ENCODE measurements at regions not wholly inside any gene's neighbourhood (a gene's known extent, or its start where the extent isn't known, plus 50 kb on each side); places are given as distances from the start of the nearest gene placed in this dataset.

DNA sequence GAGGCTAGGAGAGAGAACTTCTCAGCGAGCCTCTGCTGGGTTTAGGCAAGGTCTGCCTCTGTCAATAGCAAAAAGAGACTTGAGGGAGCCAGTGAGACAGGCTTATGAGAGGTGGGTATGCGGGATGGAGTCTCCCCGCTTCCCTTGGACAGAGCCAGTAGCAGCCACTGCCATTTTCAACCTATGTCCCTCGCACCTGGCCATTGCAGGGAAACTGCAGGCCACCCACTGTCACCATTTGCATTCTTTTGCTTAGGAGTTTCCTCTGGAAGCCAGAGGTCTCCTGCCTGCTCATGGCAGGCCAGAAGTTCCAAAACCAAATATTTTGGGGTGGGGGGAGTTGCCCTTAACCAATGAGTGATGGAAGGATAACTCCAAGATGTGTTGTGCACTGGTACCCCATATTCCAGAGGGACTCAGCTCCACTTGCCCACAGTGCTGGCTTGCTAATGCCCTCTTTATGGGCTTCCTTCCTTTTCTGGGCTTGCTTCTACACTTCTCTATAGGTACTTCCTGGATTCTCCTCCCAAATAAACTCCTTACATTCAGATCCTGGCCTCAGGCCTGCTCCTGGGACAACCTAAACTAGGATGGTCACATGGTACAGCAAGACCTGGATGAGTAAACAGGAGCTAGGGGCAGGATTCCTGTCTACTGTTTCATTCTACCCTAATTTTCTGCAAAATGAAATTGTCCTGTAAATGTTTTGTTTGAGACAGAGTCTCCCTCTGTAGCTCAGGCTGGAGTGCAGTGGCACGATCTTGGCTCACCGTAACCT is 108.9 kb upstream of the PROK2 start:
- Histone ChIP-seq H3K36me3 (ENCODE audit: control insufficient read depth, insufficient read depth, low read length) (no peaks in the 10 kb centered on the region), H3K27ac (ENCODE audit: low read length) (no peak overlapping the region), H3K27me3 (ENCODE audit: control insufficient read depth, insufficient read depth, low read length) (no peaks in the 10 kb centered on the region), H3K9me3 (ENCODE audit: control insufficient read depth, insufficient read depth, low read length) (no peaks in the 10 kb centered on the region), H3K4me3 (ENCODE audit: low read length) (no peak overlapping the region), H3K4me1 (ENCODE audit: control insufficient read depth, insufficient read depth, low read length) (peaks cover 5% of the 10 kb centered on the region; the same call in 1 of the 2 replicates)
- no peak for DNase-seq (ENCODE audit: low read depth, low spot score)
- no CpG with 5 or more reads among the region's 6 CpGs for WGBS (ENCODE audit: insufficient coverage, insufficient read length)

- Histone ChIP-seq H3K27me3 (ENCODE audit: control insufficient read depth, insufficient read depth, low read length) (no peaks in the 10 kb centered on the region), H3K36me3 (ENCODE audit: control insufficient read depth, insufficient read depth, low read length) (no peaks in the 10 kb centered on the region), H3K4me1 (ENCODE audit: control insufficient read depth, insufficient read depth, low read length) (peaks cover 5% of the 10 kb centered on the region; the same call in 1 of the 2 replicates), H3K27ac (ENCODE audit: low read length) (no peak overlapping the region), H3K9me3 (ENCODE audit: control insufficient read depth, insufficient read depth, low read length) (no peaks in the 10 kb centered on the region), H3K4me3 (ENCODE audit: low read length) (no peak overlapping the region)
- no CpG with 5 or more reads among the region's 6 CpGs for WGBS (ENCODE audit: insufficient coverage, insufficient read length)
- DNase-seq (ENCODE audit: low read depth, low spot score) = no peak
These were observed 108.2 kb upstream of the PROK2 start for GRCh38 chr3:71893122-71893521.

DNA sequence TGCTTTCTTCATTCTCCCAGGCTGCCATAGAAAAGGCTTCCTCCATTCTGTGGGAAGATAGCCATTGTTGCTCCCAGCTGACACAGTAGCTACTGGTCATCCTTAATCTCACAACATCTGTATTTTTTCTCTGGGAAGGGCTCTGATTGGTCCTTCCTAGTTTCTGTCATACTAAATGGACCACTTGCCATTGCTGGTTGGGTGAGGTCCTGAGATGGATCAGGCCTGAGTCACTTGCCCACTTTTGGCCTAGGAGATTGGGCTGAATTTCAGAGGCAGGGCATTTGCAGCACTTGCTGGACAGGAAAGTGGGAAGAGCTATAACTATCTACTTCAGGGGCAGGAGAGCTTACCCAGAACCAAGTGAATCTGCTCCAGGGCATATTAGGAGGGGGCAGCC is 106.5 kb upstream of the PROK2 start:
- H3K27me3 ChIP-seq (ENCODE audit: control insufficient read depth, insufficient read depth, low read length) = no peaks in the 10 kb centered on the region
- DNase-seq (ENCODE audit: low read depth, low spot score) = no peak

GRCh38 chr3:71890356-71890931 is 105.5 kb upstream of the PROK2 start:
- DNase-seq (ENCODE audit: low read depth, low spot score) = no peak
- H3K9me3 ChIP-seq (ENCODE audit: control insufficient read depth, insufficient read depth, low read length) = no peaks in the 10 kb centered on the region
- H3K4me3 ChIP-seq (ENCODE audit: low read length) = no peak overlapping the region
- WGBS (ENCODE audit: insufficient coverage, insufficient read length) = no CpG with 5 or more reads among the region's 4 CpGs
- H3K27ac ChIP-seq (ENCODE audit: low read length) = no peak overlapping the region
- H3K4me1 ChIP-seq (ENCODE audit: control insufficient read depth, insufficient read depth, low read length) = peaks cover 5% of the 10 kb centered on the region; the same call in 1 of the 2 replicates
- no peaks in the 10 kb centered on the region for H3K36me3 ChIP-seq (ENCODE audit: control insufficient read depth, insufficient read depth, low read length)
- H3K27me3 ChIP-seq (ENCODE audit: control insufficient read depth, insufficient read depth, low read length) = no peaks in the 10 kb centered on the region

More for the DNA sequence above, 106.5 kb upstream of the PROK2 start:
- no peak overlapping the region for H3K4me3 ChIP-seq (ENCODE audit: low read length)
- H3K27ac ChIP-seq (ENCODE audit: low read length) = no peak overlapping the region
- peaks cover 5% of the 10 kb centered on the region; the same call in 1 of the 2 replicates for H3K4me1 ChIP-seq (ENCODE audit: control insufficient read depth, insufficient read depth, low read length)
- no peaks in the 10 kb centered on the region for H3K9me3 ChIP-seq (ENCODE audit: control insufficient read depth, insufficient read depth, low read length)
- no peaks in the 10 kb centered on the region for H3K36me3 ChIP-seq (ENCODE audit: control insufficient read depth, insufficient read depth, low read length)

- Histone ChIP-seq H3K4me1 (ENCODE audit: control insufficient read depth, insufficient read depth, low read length) (no peaks in the 10 kb centered on the region), H3K9me3 (ENCODE audit: control insufficient read depth, insufficient read depth, low read length) (no peaks in the 10 kb centered on the region), H3K4me3 (ENCODE audit: low read length) (no peak overlapping the region), H3K27me3 (ENCODE audit: control insufficient read depth, insufficient read depth, low read length) (no peaks in the 10 kb centered on the region), H3K36me3 (ENCODE audit: control insufficient read depth, insufficient read depth, low read length) (no peaks in the 10 kb centered on the region), H3K27ac (ENCODE audit: low read length) (no peak overlapping the region)
- no peak for DNase-seq (ENCODE audit: low read depth, low spot score)
- no CpG with 5 or more reads among the region's 2 CpGs for WGBS (ENCODE audit: insufficient coverage, insufficient read length)
These were observed 102.3 kb upstream of the PROK2 start for GRCh38 chr3:71887256-71887655.

GRCh38 chr3:71885006-71885405 is 100.1 kb upstream of the PROK2 start:
- no peaks in the 10 kb centered on the region for H3K9me3 ChIP-seq (ENCODE audit: control insufficient read depth, insufficient read depth, low read length)
- DNase-seq (ENCODE audit: low read depth, low spot score) = no peak
- no peaks in the 10 kb centered on the region for H3K36me3 ChIP-seq (ENCODE audit: control insufficient read depth, insufficient read depth, low read length)
- H3K27ac ChIP-seq (ENCODE audit: low read length) = no peak overlapping the region
- no peaks in the 10 kb centered on the region for H3K27me3 ChIP-seq (ENCODE audit: control insufficient read depth, insufficient read depth, low read length)
- no peaks in the 10 kb centered on the region for H3K4me1 ChIP-seq (ENCODE audit: control insufficient read depth, insufficient read depth, low read length)
- no peak overlapping the region for H3K4me3 ChIP-seq (ENCODE audit: low read length)

DNA sequence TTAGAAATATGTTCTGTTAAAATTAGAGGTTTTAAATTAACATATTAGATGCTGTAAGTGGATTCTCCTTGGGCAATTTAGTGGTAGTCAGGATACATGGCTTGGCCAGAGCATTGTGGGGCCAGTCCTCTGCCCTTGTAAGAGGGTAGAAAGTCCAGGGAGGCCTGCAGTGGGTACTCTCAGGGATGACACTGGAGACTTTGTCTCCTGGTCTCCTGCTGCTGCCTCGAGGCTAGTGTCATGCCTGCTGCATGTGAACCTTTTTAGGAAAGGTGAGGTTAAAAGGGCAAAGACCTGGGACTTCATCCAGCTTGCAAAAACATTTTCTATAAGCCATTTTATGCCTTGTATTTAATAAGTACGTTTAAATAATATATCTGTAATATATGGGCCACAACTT is 96.8 kb upstream of the PROK2 start:
- no CpG with 5 or more reads among the region's 2 CpGs for WGBS (ENCODE audit: insufficient coverage, insufficient read length)
- H3K27me3 ChIP-seq (ENCODE audit: control insufficient read depth, insufficient read depth, low read length) = no peaks in the 10 kb centered on the region
- no peak for DNase-seq (ENCODE audit: low read depth, low spot score)
- no peak overlapping the region for H3K27ac ChIP-seq (ENCODE audit: low read length)
- H3K4me1 ChIP-seq (ENCODE audit: control insufficient read depth, insufficient read depth, low read length) = no peaks in the 10 kb centered on the region; the same call in 1 of the 2 replicates
- H3K36me3 ChIP-seq (ENCODE audit: control insufficient read depth, insufficient read depth, low read length) = no peaks in the 10 kb centered on the region
- H3K4me3 ChIP-seq (ENCODE audit: low read length) = no peak overlapping the region
- no peaks in the 10 kb centered on the region for H3K9me3 ChIP-seq (ENCODE audit: control insufficient read depth, insufficient read depth, low read length)

DNA sequence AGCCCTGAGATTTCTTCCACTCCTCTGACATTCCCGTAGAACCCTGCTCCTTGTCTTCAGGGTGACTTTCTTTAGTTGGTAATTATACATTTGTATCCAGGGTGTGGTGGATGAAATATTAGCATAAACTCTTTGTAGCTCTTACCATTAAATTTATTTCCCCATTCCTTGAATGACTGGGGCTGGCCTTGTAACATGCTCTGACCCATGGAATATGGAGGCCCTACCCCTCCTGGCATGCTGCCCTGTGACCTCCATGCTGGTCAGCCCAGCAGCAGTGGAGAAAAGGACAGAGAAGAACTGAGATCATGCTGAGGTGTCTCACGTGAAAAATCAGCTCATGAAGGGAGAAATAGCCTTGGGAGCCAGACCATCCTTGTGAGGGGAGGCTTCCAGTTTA is 96.1 kb upstream of the PROK2 start:
- Histone ChIP-seq H3K9me3 (ENCODE audit: control insufficient read depth, insufficient read depth, low read length) (no peaks in the 10 kb centered on the region), H3K36me3 (ENCODE audit: control insufficient read depth, insufficient read depth, low read length) (no peaks in the 10 kb centered on the region), H3K4me3 (ENCODE audit: low read length) (no peak overlapping the region), H3K4me1 (ENCODE audit: control insufficient read depth, insufficient read depth, low read length) (no peaks in the 10 kb centered on the region; the same call in 1 of the 2 replicates), H3K27me3 (ENCODE audit: control insufficient read depth, insufficient read depth, low read length) (no peaks in the 10 kb centered on the region), H3K27ac (ENCODE audit: low read length) (no peak overlapping the region)
- DNase-seq (ENCODE audit: low read depth, low spot score) = no peak
- no CpG with 5 or more reads among the region's 2 CpGs for WGBS (ENCODE audit: insufficient coverage, insufficient read length)

DNA sequence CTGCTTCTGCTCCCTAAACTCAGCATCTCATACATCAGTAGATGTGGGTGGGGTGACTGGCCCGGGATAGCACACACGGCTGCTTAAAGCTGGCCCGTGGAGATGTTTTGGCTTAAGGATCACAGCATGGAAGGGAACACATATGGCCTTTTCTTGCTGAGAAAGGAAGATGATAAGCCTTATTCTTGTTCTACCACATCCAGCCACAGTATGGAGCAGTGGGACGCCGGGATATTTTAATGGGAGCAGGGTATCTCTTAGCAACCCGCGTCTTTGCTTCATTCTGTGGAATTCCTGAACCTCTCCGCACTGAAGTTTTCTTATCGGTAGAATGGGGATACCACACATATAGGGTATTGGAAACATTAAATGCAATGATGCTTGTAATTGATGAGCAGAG is 94.1 kb upstream of the PROK2 start:
- H3K27ac ChIP-seq (ENCODE audit: low read length) = no peak overlapping the region
- no CpG with 5 or more reads among the region's 9 CpGs for WGBS (ENCODE audit: insufficient coverage, insufficient read length)
- H3K4me3 ChIP-seq (ENCODE audit: low read length) = no peak overlapping the region
- H3K9me3 ChIP-seq (ENCODE audit: control insufficient read depth, insufficient read depth, low read length) = no peaks in the 10 kb centered on the region
- no peaks in the 10 kb centered on the region; the same call in 1 of the 2 replicates for H3K4me1 ChIP-seq (ENCODE audit: control insufficient read depth, insufficient read depth, low read length)
- H3K36me3 ChIP-seq (ENCODE audit: control insufficient read depth, insufficient read depth, low read length) = no peaks in the 10 kb centered on the region
- no peak for DNase-seq (ENCODE audit: low read depth, low spot score)
- no peaks in the 10 kb centered on the region for H3K27me3 ChIP-seq (ENCODE audit: control insufficient read depth, insufficient read depth, low read length)

DNA sequence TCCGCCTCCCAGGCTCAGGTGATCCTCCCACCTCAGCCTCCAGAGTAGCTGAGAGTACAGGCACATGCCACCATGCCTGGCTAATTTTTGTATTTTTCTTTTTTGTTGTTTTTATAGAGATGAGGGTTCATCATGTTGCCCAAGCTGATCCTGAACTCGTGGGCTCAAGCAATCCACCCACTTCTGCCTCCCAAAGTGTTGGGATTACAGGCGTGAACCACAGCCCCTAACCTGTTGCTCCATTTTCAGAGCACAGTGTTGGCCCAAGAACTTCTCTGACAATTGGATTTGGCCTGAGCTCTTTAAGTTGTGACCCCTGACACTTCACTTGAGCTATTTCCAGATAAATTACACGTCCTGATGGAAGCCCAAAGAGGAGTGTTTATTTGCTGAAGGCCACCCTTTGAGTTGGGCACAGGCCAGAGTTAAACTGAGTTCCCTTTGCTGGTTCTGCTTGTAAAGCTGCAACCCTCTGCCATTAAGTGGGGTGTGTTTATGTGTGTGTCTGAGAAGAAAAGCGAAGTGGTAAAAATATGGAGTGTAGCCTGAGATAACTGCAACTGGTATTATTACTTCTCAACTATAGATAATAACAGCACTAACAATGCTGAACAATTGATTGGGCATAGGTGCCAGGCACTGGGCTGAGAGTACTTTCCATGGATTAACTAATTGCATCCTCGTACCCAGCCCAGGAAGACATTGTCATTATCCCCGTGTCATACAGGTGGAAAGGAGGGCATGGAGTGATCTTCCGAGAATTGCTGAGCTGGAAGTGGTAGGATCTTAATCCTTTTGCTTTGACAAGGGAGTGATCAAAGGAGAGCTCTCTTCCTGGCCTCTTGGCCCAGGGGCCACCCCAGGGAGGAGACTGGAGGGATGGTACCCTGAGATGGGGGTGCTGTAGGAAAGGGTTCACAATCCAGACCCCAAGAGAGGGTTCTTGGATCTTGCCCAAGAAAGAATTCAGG is 91.5 kb upstream of the PROK2 start:
- WGBS (ENCODE audit: insufficient coverage, insufficient read length) = no CpG with 5 or more reads among the region's 8 CpGs
- Histone ChIP-seq H3K27ac (ENCODE audit: low read length) (no peak overlapping the region), H3K4me1 (ENCODE audit: control insufficient read depth, insufficient read depth, low read length) (peaks cover 3% of the 10 kb centered on the region; the same call in 1 of the 2 replicates), H3K27me3 (ENCODE audit: control insufficient read depth, insufficient read depth, low read length) (no peaks in the 10 kb centered on the region), H3K4me3 (ENCODE audit: low read length) (no peak overlapping the region), H3K36me3 (ENCODE audit: control insufficient read depth, insufficient read depth, low read length) (no peaks in the 10 kb centered on the region), H3K9me3 (ENCODE audit: control insufficient read depth, insufficient read depth, low read length) (no peaks in the 10 kb centered on the region)
- DNase-seq (ENCODE audit: low read depth, low spot score) = no peak

Measured in iPS DF 6.9 (cell line).